ENCODE measurements at regions not wholly inside any gene's neighbourhood (a gene's known extent, or its start where the extent isn't known, plus 50 kb on each side); places are given as distances from the start of the nearest gene placed in this dataset.

DNA sequence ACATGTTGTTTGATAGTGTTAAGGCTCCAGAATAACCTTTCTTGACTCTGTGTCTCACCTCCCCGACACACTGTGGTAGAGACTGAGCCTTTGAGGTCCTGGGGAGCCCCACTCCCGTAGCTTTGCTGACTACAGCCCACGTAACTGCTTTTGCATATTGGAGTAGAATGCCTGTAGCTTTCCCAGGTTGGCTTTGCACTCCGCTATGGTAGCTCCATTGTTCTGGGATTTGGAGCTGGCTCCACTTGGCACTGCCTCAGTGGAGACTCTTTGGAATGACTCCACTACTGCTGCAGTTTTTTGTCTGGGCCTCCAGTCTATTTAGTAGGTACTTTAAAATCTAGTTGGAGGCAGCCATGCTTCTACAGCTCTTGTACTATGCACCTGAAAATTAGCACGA is 56.2 kb upstream of the ANXA1 start:
- H3K79me2 ChIP-seq (ENCODE audit: control insufficient read depth, insufficient read depth, low read length): no peaks in the 10 kb centered on the region
- no peak overlapping the region for H3K23ac ChIP-seq (ENCODE audit: low read length)
- H3K4me1 ChIP-seq (ENCODE audit: control insufficient read depth, low read depth, low read length): no peaks in the 10 kb centered on the region
- H3K27ac ChIP-seq (ENCODE audit: low read depth, low read length): no peak overlapping the region
- no peak overlapping the region for H2AK5ac ChIP-seq (ENCODE audit: low read length)
- H3K18ac ChIP-seq (ENCODE audit: low read length): no peak overlapping the region
- no peaks in the 10 kb centered on the region for H3K27me3 ChIP-seq (ENCODE audit: insufficient read depth, low read length, poor library complexity)
- no peak overlapping the region for H3K4ac ChIP-seq (ENCODE audit: low read depth, low read length)
- no peak overlapping the region for H2BK15ac ChIP-seq (replicated peaks; ENCODE audit: low read depth)
- DNase-seq: no peak
- H4K8ac ChIP-seq (ENCODE audit: low read depth, low read length): no peak overlapping the region
- H2BK5ac ChIP-seq (ENCODE audit: low read length): no peak overlapping the region
- H3K36me3 ChIP-seq (ENCODE audit: control insufficient read depth, insufficient read depth, low read length): no peaks in the 10 kb centered on the region
- WGBS (ENCODE audit: extremely low coverage, insufficient coverage, low lambda C conversion rate): no CpG with 5 or more reads among the region's 5 CpGs
- H2BK120ac ChIP-seq (ENCODE audit: low read depth, low read length): no peak overlapping the region
- H3K56ac ChIP-seq (ENCODE audit: low read length): no peak overlapping the region
- H3K4me2 ChIP-seq (ENCODE audit: low read length): no peak overlapping the region
- no peaks in the 10 kb centered on the region for H3K79me1 ChIP-seq (ENCODE audit: low read length)
- no peak overlapping the region for H4K5ac ChIP-seq (ENCODE audit: low read length)
- no peak overlapping the region for H3K4me3 ChIP-seq (ENCODE audit: low read length)
- H3K9ac ChIP-seq (ENCODE audit: low read length): no peak overlapping the region

DNA sequence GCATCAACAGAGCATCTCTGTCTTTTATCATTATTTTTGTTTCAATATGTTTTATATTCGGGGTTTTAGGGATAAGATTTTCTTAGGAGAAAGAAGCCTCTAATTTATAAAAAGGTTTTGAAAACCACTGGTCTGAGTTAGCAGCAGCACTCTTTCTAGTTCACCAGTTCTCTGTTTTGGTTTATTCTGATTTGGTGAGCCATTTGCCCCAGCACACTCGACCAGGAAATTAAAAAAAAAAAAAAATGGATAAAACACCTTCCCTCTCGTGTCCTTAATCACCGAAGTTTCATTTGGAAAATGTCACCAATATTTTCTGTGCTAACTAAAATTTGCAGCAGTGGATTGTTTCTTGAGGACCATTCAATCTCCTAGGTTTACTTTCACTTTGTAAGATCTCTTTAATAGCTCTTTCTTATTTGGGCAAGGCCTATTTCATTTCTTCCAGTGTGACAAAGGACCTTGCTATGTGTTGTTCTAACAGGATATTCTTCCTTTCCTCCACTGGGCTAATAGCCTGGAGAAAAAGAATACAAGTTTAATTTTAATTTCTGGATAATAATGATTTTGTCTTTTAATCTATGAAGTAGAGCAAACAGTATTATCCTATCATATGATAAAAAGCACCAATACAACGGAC is 57.8 kb upstream of the ANXA1 start:
- H3K4me3 ChIP-seq (ENCODE audit: low read length): no peak overlapping the region
- no peak overlapping the region for H2AK5ac ChIP-seq (ENCODE audit: low read length)
- no peak overlapping the region for H3K4ac ChIP-seq (ENCODE audit: low read depth, low read length)
- H3K9ac ChIP-seq (ENCODE audit: low read length): no peak overlapping the region
- no CpG with 5 or more reads among the region's 5 CpGs for WGBS (ENCODE audit: extremely low coverage, insufficient coverage, low lambda C conversion rate)
- H3K4me2 ChIP-seq (ENCODE audit: low read length): no peak overlapping the region
- no peak overlapping the region for H2BK15ac ChIP-seq (replicated peaks; ENCODE audit: low read depth)
- DNase-seq: no peak
- no peak overlapping the region for H3K18ac ChIP-seq (ENCODE audit: low read length)
- H4K5ac ChIP-seq (ENCODE audit: low read length): no peak overlapping the region
- H3K27me3 ChIP-seq (ENCODE audit: insufficient read depth, low read length, poor library complexity): no peaks in the 10 kb centered on the region
- H2BK5ac ChIP-seq (ENCODE audit: low read length): no peak overlapping the region
- H3K36me3 ChIP-seq (ENCODE audit: control insufficient read depth, insufficient read depth, low read length): no peaks in the 10 kb centered on the region
- no peak overlapping the region for H3K56ac ChIP-seq (ENCODE audit: low read length)
- no peak overlapping the region for H3K23ac ChIP-seq (ENCODE audit: low read length)
- H3K79me2 ChIP-seq (ENCODE audit: control insufficient read depth, insufficient read depth, low read length): no peaks in the 10 kb centered on the region
- H3K4me1 ChIP-seq (ENCODE audit: control insufficient read depth, low read depth, low read length): no peaks in the 10 kb centered on the region
- H2BK120ac ChIP-seq (ENCODE audit: low read depth, low read length): no peak overlapping the region
- no peak overlapping the region for H3K27ac ChIP-seq (ENCODE audit: low read depth, low read length)
- no peaks in the 10 kb centered on the region for H3K79me1 ChIP-seq (ENCODE audit: low read length)
- H4K8ac ChIP-seq (ENCODE audit: low read depth, low read length): no peak overlapping the region

DNA sequence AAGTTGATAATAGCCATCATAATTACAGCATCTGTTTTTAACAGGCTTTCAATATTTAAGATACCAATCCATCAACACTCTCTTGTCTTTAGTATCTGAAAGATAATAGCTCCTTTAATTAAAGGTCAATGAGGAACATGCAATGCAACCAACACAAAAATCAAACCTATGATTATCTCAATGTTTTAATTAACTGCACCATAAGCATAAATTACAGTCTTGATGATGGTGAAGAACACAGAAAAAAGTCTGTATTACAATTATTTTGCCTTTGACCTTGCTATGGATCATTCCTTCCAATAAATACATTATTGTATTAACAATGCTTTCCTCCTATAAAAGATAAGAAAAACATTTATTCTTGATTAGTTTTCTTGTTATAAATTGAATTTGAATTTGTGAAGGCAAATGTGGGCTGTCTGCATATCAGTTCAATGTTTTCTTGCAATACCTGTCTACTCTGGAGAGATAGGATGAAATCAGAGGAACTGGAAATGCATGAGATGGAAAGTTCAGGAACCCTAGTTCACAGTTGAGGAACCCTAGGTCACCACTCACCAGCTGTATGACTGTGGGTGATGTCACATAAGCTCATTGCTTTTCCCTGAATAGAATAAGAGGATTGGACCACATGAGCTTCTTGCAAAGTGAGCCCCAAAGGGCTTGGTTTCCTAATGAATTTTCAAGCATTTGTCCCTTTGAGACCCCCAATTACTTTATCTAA is 58.5 kb upstream of the ANXA1 start:
- H2BK15ac ChIP-seq (replicated peaks; ENCODE audit: low read depth): no peak overlapping the region

DNA sequence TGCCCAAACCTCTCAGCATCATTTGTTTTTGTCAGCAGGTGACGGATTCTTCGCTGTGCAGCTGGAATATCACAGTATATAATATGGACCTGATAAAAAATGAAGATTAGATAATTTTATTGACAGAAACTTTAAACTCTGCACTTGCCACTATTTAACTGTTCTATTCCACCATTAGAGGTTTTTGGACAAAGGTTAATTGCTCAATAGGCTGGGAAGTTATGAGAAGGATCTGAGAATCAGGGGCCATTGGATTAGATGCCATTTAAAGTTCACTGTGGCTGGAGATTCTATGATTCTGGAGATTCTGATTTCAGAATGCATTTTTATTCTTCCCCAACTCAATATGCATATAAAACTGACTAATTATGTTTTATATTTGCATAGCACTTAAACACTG is 59.8 kb upstream of the ANXA1 start:
- Histone ChIP-seq H2BK120ac (ENCODE audit: low read depth, low read length) (no peak overlapping the region), H3K4ac (ENCODE audit: low read depth, low read length) (no peak overlapping the region), H3K27ac (ENCODE audit: low read depth, low read length) (no peak overlapping the region), H3K79me2 (ENCODE audit: control insufficient read depth, insufficient read depth, low read length) (no peaks in the 10 kb centered on the region), H3K18ac (ENCODE audit: low read length) (no peak overlapping the region), H2BK5ac (ENCODE audit: low read length) (no peak overlapping the region), H4K5ac (ENCODE audit: low read length) (no peak overlapping the region), H3K23ac (ENCODE audit: low read length) (no peak overlapping the region), H3K4me3 (ENCODE audit: low read length) (no peak overlapping the region), H3K4me1 (ENCODE audit: control insufficient read depth, low read depth, low read length) (no peaks in the 10 kb centered on the region), H3K9ac (ENCODE audit: low read length) (no peak overlapping the region), H3K27me3 (ENCODE audit: insufficient read depth, low read length, poor library complexity) (no peaks in the 10 kb centered on the region), H3K56ac (ENCODE audit: low read length) (no peak overlapping the region), H2AK5ac (ENCODE audit: low read length) (no peak overlapping the region), H2BK15ac (replicated peaks; ENCODE audit: low read depth) (no peak overlapping the region), H3K79me1 (ENCODE audit: low read length) (no peaks in the 10 kb centered on the region), H3K36me3 (ENCODE audit: control insufficient read depth, insufficient read depth, low read length) (no peaks in the 10 kb centered on the region), H3K4me2 (ENCODE audit: low read length) (no peak overlapping the region), H4K8ac (ENCODE audit: low read depth, low read length) (no peak overlapping the region)
- WGBS (ENCODE audit: extremely low coverage, insufficient coverage, low lambda C conversion rate): no CpG with 5 or more reads among the region's 2 CpGs
- no peak for DNase-seq

More for the DNA sequence above, 58.5 kb upstream of the ANXA1 start:
- Histone ChIP-seq H4K8ac (ENCODE audit: low read depth, low read length) (no peak overlapping the region), H3K4ac (ENCODE audit: low read depth, low read length) (no peak overlapping the region), H3K23ac (ENCODE audit: low read length) (no peak overlapping the region), H3K79me1 (ENCODE audit: low read length) (no peaks in the 10 kb centered on the region), H2AK5ac (ENCODE audit: low read length) (no peak overlapping the region), H3K4me3 (ENCODE audit: low read length) (no peak overlapping the region), H2BK5ac (ENCODE audit: low read length) (no peak overlapping the region), H3K4me1 (ENCODE audit: control insufficient read depth, low read depth, low read length) (no peaks in the 10 kb centered on the region), H3K18ac (ENCODE audit: low read length) (no peak overlapping the region), H3K36me3 (ENCODE audit: control insufficient read depth, insufficient read depth, low read length) (no peaks in the 10 kb centered on the region), H2BK120ac (ENCODE audit: low read depth, low read length) (no peak overlapping the region), H4K5ac (ENCODE audit: low read length) (no peak overlapping the region), H3K27ac (ENCODE audit: low read depth, low read length) (no peak overlapping the region), H3K9ac (ENCODE audit: low read length) (no peak overlapping the region), H3K79me2 (ENCODE audit: control insufficient read depth, insufficient read depth, low read length) (no peaks in the 10 kb centered on the region), H3K27me3 (ENCODE audit: insufficient read depth, low read length, poor library complexity) (no peaks in the 10 kb centered on the region), H3K56ac (ENCODE audit: low read length) (no peak overlapping the region), H3K4me2 (ENCODE audit: low read length) (no peak overlapping the region)
- no peak for DNase-seq

DNA sequence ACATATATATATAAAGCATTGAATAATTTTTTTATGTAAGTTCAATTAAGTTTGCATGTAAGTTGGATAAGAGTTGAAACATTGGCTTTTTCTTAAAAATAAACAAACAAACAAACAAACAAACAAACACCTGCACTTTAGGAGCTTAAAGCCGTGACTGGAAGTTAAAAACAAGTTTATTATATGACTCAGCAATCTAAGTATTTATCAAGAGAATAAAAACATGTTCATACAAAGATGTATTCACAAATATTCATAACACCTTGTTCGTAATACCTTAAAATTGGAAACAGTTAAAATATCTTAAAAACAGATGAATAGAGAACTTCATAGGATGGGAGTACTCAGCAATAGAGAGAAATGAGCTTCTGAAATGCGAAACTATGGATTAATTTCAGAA is 61.5 kb upstream of the ANXA1 start:
- Histone ChIP-seq H3K4me2 (ENCODE audit: low read length) (no peak overlapping the region), H4K5ac (ENCODE audit: low read length) (no peak overlapping the region), H3K4me3 (ENCODE audit: low read length) (no peak overlapping the region), H3K79me1 (ENCODE audit: low read length) (no peaks in the 10 kb centered on the region), H3K36me3 (ENCODE audit: control insufficient read depth, insufficient read depth, low read length) (no peaks in the 10 kb centered on the region), H3K18ac (ENCODE audit: low read length) (no peak overlapping the region), H3K79me2 (ENCODE audit: control insufficient read depth, insufficient read depth, low read length) (no peaks in the 10 kb centered on the region), H2BK120ac (ENCODE audit: low read depth, low read length) (no peak overlapping the region), H3K4ac (ENCODE audit: low read depth, low read length) (no peak overlapping the region), H2BK15ac (replicated peaks; ENCODE audit: low read depth) (no peak overlapping the region), H2AK5ac (ENCODE audit: low read length) (no peak overlapping the region), H3K27me3 (ENCODE audit: insufficient read depth, low read length, poor library complexity) (no peaks in the 10 kb centered on the region), H3K4me1 (ENCODE audit: control insufficient read depth, low read depth, low read length) (no peaks in the 10 kb centered on the region), H4K8ac (ENCODE audit: low read depth, low read length) (no peak overlapping the region), H3K56ac (ENCODE audit: low read length) (no peak overlapping the region), H3K9ac (ENCODE audit: low read length) (no peak overlapping the region), H3K27ac (ENCODE audit: low read depth, low read length) (no peak overlapping the region), H2BK5ac (ENCODE audit: low read length) (no peak overlapping the region), H3K23ac (ENCODE audit: low read length) (no peak overlapping the region)
- no CpG with 5 or more reads among the region's 3 CpGs for WGBS (ENCODE audit: extremely low coverage, insufficient coverage, low lambda C conversion rate)
- DNase-seq: no peak
